HG02852 (cell line): ENCODE measurements at regions not wholly inside any gene's neighbourhood (a gene's known extent, or its start where the extent isn't known, plus 50 kb on each side); places are given as distances from the start of the nearest gene placed in this dataset.
"Not testable (repeated sequence)": the region's sequence is repeated elsewhere in the genome, so short reads cannot be mapped to it uniquely, and the experiment has no call there.

ENCODE experiments used
- ATAC-seq: cut with Tn5 transposase; IDR thresholded peaks from one replicate; pipeline ENCODE4 v1.9.1; 2021; ENCODE audit warnings: mild to moderate bottlenecking, moderate library complexity; ENCODE audit not compliant: unreplicated experiment

GRCh38 chr18:34942276-34942675, 98.9 kb upstream of the MAPRE2 start:
- ATAC-seq = no peak

GRCh38 chr18:34942975-34943374, 98.2 kb upstream of the MAPRE2 start:
- ATAC-seq = no peak

- no peak for ATAC-seq
Measured at GRCh38 chr18:34943587-34943986, 97.6 kb upstream of the MAPRE2 start.

GRCh38 chr18:34947711-34948125, 93.5 kb upstream of the MAPRE2 start:
- ATAC-seq = no peak

GRCh38 chr18:34951625-34952379, 89.4 kb upstream of the MAPRE2 start:
- ATAC-seq = no peak

- ATAC-seq = no peak
Measured at GRCh38 chr18:34953212-34953611, 88.0 kb upstream of the MAPRE2 start.

GRCh38 chr18:34955494-34955893, 85.7 kb upstream of the MAPRE2 start:
- ATAC-seq = not testable (repeated sequence)

GRCh38 chr18:34956663-34957062, 84.5 kb upstream of the MAPRE2 start:
- no peak for ATAC-seq

- ATAC-seq = no peak
Measured at GRCh38 chr18:34957119-34957863, 83.9 kb upstream of the MAPRE2 start.

- no peak for ATAC-seq
Measured at GRCh38 chr18:34957864-34958259, 83.4 kb upstream of the MAPRE2 start.

- no peak for ATAC-seq
Measured at GRCh38 chr18:34959211-34959829, 81.9 kb upstream of the MAPRE2 start.

GRCh38 chr18:34959989-34960388, 81.2 kb upstream of the MAPRE2 start:
- no peak for ATAC-seq

GRCh38 chr18:34965108-34965507, 76.1 kb upstream of the MAPRE2 start:
- ATAC-seq = no peak

- no peak for ATAC-seq
Measured at GRCh38 chr18:34965566-34965965, 75.6 kb upstream of the MAPRE2 start.

- ATAC-seq = no peak
Measured at GRCh38 chr18:34970106-34970505, 71.1 kb upstream of the MAPRE2 start.

- ATAC-seq = no peak
Measured at GRCh38 chr18:34971313-34971712, 69.9 kb upstream of the MAPRE2 start.

- no peak for ATAC-seq
Measured at GRCh38 chr18:34972765-34973414, 68.3 kb upstream of the MAPRE2 start.

- ATAC-seq = no peak
Measured at GRCh38 chr18:34976123-34976522, 65.1 kb upstream of the MAPRE2 start.

GRCh38 chr18:34976534-34976898, 64.7 kb upstream of the MAPRE2 start:
- no peak for ATAC-seq

- ATAC-seq = peak; percentile 74
Measured at GRCh38 chr18:34976899-34977837, 64.0 kb upstream of the MAPRE2 start.
